ENCODE measurements at regions not wholly inside any gene's neighbourhood (a gene's known extent, or its start where the extent isn't known, plus 50 kb on each side); places are given as distances from the start of the nearest gene placed in this dataset.

DNA sequence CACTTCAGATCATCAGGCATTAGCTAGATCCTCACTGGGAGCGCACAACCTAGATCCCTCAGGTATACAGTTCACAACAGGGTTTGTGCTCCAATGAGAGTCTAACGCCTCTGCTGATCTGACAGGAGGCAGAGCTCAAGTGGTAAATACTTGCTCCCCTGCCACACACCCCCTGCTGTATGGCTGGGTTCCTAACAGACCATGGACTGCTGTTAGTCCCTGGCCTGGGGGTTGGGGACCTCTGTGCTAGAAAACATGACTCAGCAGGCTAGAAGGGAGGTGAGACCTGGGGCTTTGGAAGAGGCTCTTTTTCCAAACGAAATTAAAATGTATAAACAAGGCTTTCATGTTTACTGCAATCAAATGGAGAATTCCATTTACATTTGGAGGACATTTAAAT, 691.1 kb downstream of the FLRT2 start:
- Histone ChIP-seq H3K79me2 (ENCODE audit: control insufficient read depth, low read length) (no peaks in the 10 kb centered on the region), H3K4me3 (ENCODE audit: low read length) (no peak overlapping the region), H3K36me3 (ENCODE audit: control insufficient read depth, low read length) (no peaks in the 10 kb centered on the region), H3K9me2 (replicated peaks; ENCODE audit: control insufficient read depth, low read length) (no peaks in the 10 kb centered on the region), H3F3A (ENCODE audit: control insufficient read depth, insufficient read depth) (no peaks in the 10 kb centered on the region), H3K9me3 (ENCODE audit: control insufficient read depth, insufficient read depth, low read length) (no peaks in the 10 kb centered on the region), H3K27ac (ENCODE audit: low read depth, low read length) (no peak overlapping the region), H4K20me1 (ENCODE audit: control insufficient read depth, insufficient read depth, low read depth, low read length) (no peaks in the 10 kb centered on the region), H3K27me3 (ENCODE audit: control insufficient read depth, low read length) (no peaks in the 10 kb centered on the region), H3K4me1 (ENCODE audit: control insufficient read depth, low read length) (no peaks in the 10 kb centered on the region), H3K4me2 (ENCODE audit: low read length) (no peak overlapping the region)
- TF ChIP-seq, protein P1, sequence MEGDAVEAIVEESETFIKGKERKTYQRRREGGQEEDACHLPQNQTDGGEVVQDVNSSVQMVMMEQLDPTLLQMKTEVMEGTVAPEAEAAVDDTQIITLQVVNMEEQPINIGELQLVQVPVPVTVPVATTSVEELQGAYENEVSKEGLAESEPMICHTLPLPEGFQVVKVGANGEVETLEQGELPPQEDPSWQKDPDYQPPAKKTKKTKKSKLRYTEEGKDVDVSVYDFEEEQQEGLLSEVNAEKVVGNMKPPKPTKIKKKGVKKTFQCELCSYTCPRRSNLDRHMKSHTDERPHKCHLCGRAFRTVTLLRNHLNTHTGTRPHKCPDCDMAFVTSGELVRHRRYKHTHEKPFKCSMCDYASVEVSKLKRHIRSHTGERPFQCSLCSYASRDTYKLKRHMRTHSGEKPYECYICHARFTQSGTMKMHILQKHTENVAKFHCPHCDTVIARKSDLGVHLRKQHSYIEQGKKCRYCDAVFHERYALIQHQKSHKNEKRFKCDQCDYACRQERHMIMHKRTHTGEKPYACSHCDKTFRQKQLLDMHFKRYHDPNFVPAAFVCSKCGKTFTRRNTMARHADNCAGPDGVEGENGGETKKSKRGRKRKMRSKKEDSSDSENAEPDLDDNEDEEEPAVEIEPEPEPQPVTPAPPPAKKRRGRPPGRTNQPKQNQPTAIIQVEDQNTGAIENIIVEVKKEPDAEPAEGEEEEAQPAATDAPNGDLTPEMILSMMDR (IDR thresholded peaks at IDR 0.05; ENCODE audit: low read depth, low read length, poor library complexity, severe bottlenecking) = no peak
- TF ChIP-seq EZH2phosphoT487 (IDR thresholded peaks at IDR 0.05; ENCODE audit: borderline replicate concordance, low read length) = no peak

DNA sequence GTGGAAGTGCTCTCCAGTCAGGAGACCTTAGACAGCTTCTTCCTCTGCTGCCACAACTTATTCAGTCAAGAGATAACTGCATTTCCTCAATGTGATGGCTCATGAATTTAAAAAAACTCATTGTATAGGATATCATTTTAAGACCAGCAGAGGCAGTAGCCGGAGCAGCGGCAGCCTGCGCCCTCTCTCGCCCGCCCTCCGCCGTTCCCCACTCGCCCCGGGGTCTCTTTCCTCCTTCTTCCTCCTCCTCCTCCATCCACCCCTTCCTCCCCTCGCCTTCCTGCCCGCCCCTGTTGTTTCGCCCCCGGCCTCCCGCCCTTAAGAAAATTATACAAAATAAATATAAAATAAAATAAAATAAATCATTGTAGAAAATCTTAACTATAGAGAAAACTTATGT, 687.6 kb downstream of the FLRT2 start:
- H3K27me3 ChIP-seq (ENCODE audit: control insufficient read depth, low read length) = no peaks in the 10 kb centered on the region
- no peak overlapping the region for H3K4me2 ChIP-seq (ENCODE audit: low read length)
- H4K20me1 ChIP-seq (ENCODE audit: control insufficient read depth, insufficient read depth, low read depth, low read length) = no peaks in the 10 kb centered on the region
- no peaks in the 10 kb centered on the region for H3K36me3 ChIP-seq (ENCODE audit: control insufficient read depth, low read length)
- no peaks in the 10 kb centered on the region for H3K4me1 ChIP-seq (ENCODE audit: control insufficient read depth, low read length)
- no peaks in the 10 kb centered on the region for H3K79me2 ChIP-seq (ENCODE audit: control insufficient read depth, low read length)
- TF ChIP-seq EZH2phosphoT487 (IDR thresholded peaks at IDR 0.05; ENCODE audit: borderline replicate concordance, low read length) = no peak
- TF ChIP-seq, protein P1 (IDR thresholded peaks at IDR 0.05; ENCODE audit: low read depth, low read length, poor library complexity, severe bottlenecking) = no peak
- no peak overlapping the region for H3K27ac ChIP-seq (ENCODE audit: low read depth, low read length)
- H3K4me3 ChIP-seq (ENCODE audit: low read length) = no peak overlapping the region
- no peaks in the 10 kb centered on the region for H3K9me3 ChIP-seq (ENCODE audit: control insufficient read depth, insufficient read depth, low read length)
- H3F3A ChIP-seq (ENCODE audit: control insufficient read depth, insufficient read depth) = no peaks in the 10 kb centered on the region
- no peaks in the 10 kb centered on the region for H3K9me2 ChIP-seq (replicated peaks; ENCODE audit: control insufficient read depth, low read length)

DNA sequence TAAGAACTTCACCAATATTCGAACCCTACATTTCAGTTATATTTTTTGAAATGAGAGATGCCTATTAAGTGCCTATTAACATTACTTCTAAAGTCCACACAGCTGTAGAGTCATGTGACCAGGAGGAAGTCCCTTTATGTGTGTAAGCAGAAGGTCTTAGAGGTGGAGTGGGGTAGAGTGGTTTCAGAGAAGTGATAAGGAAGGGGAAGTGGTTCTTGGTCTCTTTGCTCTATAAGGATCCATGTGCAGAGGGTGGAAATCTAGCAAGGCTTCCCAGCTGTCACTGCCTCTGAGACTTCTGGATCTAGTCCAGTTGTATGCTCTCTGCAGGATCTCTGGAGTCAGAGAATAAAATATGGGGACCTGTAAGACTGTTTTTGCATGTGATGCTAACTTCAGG, 673.9 kb downstream of the FLRT2 start:
- Histone ChIP-seq H3K4me2 (ENCODE audit: low read length) (no peak overlapping the region), H3K4me3 (ENCODE audit: low read length) (no peak overlapping the region), H3K27ac (ENCODE audit: low read depth, low read length) (no peak overlapping the region), H3K79me2 (ENCODE audit: control insufficient read depth, low read length) (no peaks in the 10 kb centered on the region), H3K36me3 (ENCODE audit: control insufficient read depth, low read length) (no peaks in the 10 kb centered on the region), H3K9me2 (replicated peaks; ENCODE audit: control insufficient read depth, low read length) (no peaks in the 10 kb centered on the region), H3K27me3 (ENCODE audit: control insufficient read depth, low read length) (no peaks in the 10 kb centered on the region), H3K4me1 (ENCODE audit: control insufficient read depth, low read length) (0 out of 2 replicates have a peak, but pooled peaks cover 3% of the 10 kb centered on the region), H3F3A (ENCODE audit: control insufficient read depth, insufficient read depth) (no peaks in the 10 kb centered on the region), H3K9me3 (ENCODE audit: control insufficient read depth, insufficient read depth, low read length) (no peaks in the 10 kb centered on the region), H4K20me1 (ENCODE audit: control insufficient read depth, insufficient read depth, low read depth, low read length) (no peaks in the 10 kb centered on the region)
- TF ChIP-seq, protein P1 (IDR thresholded peaks at IDR 0.05; ENCODE audit: low read depth, low read length, poor library complexity, severe bottlenecking) = no peak
- TF ChIP-seq EZH2phosphoT487 (IDR thresholded peaks at IDR 0.05; ENCODE audit: borderline replicate concordance, low read length) = no peak

DNA sequence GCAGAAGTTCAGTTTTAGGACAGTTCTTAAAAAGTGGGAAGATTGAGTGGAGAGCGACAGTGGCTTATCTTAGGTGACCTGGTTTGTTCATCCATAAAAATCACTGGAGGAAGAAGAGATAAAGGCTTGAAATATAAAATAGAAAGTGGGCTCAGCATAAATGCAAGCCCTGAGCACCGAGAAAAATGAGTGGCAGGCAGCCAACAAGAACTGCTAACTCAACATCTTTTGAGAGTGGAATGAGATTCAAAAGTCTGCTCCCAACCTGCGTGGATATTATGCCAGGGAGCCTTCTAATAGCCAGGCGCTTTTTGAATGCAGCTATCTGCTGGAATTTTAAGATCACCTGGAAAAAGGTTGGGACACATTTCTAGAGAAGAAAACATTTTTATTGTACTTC, 666.5 kb downstream of the FLRT2 start:
- Histone ChIP-seq H4K20me1 (ENCODE audit: control insufficient read depth, insufficient read depth, low read depth, low read length) (no peaks in the 10 kb centered on the region), H3K79me2 (ENCODE audit: control insufficient read depth, low read length) (no peaks in the 10 kb centered on the region), H3K9me2 (replicated peaks; ENCODE audit: control insufficient read depth, low read length) (no peaks in the 10 kb centered on the region), H3K4me2 (ENCODE audit: low read length) (no peak overlapping the region), H3K27me3 (ENCODE audit: control insufficient read depth, low read length) (no peaks in the 10 kb centered on the region), H3K4me3 (ENCODE audit: low read length) (no peak overlapping the region), H3K9me3 (ENCODE audit: control insufficient read depth, insufficient read depth, low read length) (no peaks in the 10 kb centered on the region), H3K4me1 (ENCODE audit: control insufficient read depth, low read length) (no peaks in the 10 kb centered on the region), H3K27ac (ENCODE audit: low read depth, low read length) (no peak overlapping the region), H3K36me3 (ENCODE audit: control insufficient read depth, low read length) (no peaks in the 10 kb centered on the region), H3F3A (ENCODE audit: control insufficient read depth, insufficient read depth) (no peaks in the 10 kb centered on the region)
- TF ChIP-seq, protein P1 (IDR thresholded peaks at IDR 0.05; ENCODE audit: low read depth, low read length, poor library complexity, severe bottlenecking) = no peak
- no peak for TF ChIP-seq EZH2phosphoT487 (IDR thresholded peaks at IDR 0.05; ENCODE audit: borderline replicate concordance, low read length)
